NCI-H1694 (cell line): ENCODE measurements at regions not wholly inside any gene's neighbourhood (a gene's known extent, or its start where the extent isn't known, plus 50 kb on each side); places are given as distances from the start of the nearest gene placed in this dataset.
"Not testable (repeated sequence)": the region's sequence is repeated elsewhere in the genome, so short reads cannot be mapped to it uniquely, and the experiment has no call there.

Source experiments
- DNase-seq: peaks from one replicate; lab custom pipeline; 2025; lab: John Stamatoyannopoulos, UW

GRCh38 chr3:192968901-192969300 is 51.2 kb upstream of the MB21D2 start:
- not testable (repeated sequence) for DNase-seq

GRCh38 chr3:192980632-192981031 is 63.0 kb upstream of the MB21D2 start:
- no peak for DNase-seq

GRCh38 chr3:192986379-192986778 is 68.7 kb upstream of the MB21D2 start:
- no peak for DNase-seq

- no peak for DNase-seq
These were observed 73.7 kb upstream of the MB21D2 start for GRCh38 chr3:192991356-192991755.

- no peak for DNase-seq
These were observed 74.7 kb upstream of the MB21D2 start for GRCh38 chr3:192992361-192992760.

- no peak for DNase-seq
These were observed 75.8 kb upstream of the MB21D2 start for GRCh38 chr3:192993411-192993810.

- DNase-seq, result not testable (repeated sequence)
These were observed 83.5 kb upstream of the MB21D2 start for GRCh38 chr3:193001113-193001512.

GRCh38 chr3:193003624-193004023 is 86.0 kb upstream of the MB21D2 start:
- not testable (repeated sequence) for DNase-seq

- DNase-seq, result no peak
These were observed 91.0 kb upstream of the MB21D2 start for GRCh38 chr3:193008654-193009053.

- peak; percentile 53 for DNase-seq
These were observed 92.5 kb upstream of the MB21D2 start for GRCh38 chr3:193010191-193010590.

- no peak for DNase-seq
These were observed 94.3 kb upstream of the MB21D2 start for GRCh38 chr3:193011958-193012357.

GRCh38 chr3:193014902-193015301 is 97.2 kb upstream of the MB21D2 start:
- DNase-seq, result peak; percentile 42

GRCh38 chr3:193016437-193016901 is 98.8 kb upstream of the MB21D2 start:
- peak; percentile 8 for DNase-seq

GRCh38 chr3:193021506-193022010 is 103.9 kb upstream of the MB21D2 start:
- no peak for DNase-seq

GRCh38 chr3:193023218-193023617 is 105.6 kb upstream of the MB21D2 start:
- DNase-seq, result no peak

GRCh38 chr3:193028258-193028657 is 110.6 kb upstream of the MB21D2 start:
- no peak for DNase-seq

- no peak for DNase-seq
These were observed 112.1 kb upstream of the MB21D2 start for GRCh38 chr3:193029800-193030199.

GRCh38 chr3:193030276-193030675 is 112.6 kb upstream of the MB21D2 start:
- peak; percentile 12 for DNase-seq

GRCh38 chr3:193031911-193032310 is 114.3 kb upstream of the MB21D2 start:
- DNase-seq, result no peak

- no peak for DNase-seq
These were observed 115.6 kb upstream of the MB21D2 start for GRCh38 chr3:193033226-193033780.

- not testable (repeated sequence) for DNase-seq
These were observed 120.2 kb upstream of the MB21D2 start for GRCh38 chr3:193037828-193038227.

GRCh38 chr3:193039058-193039457 is 121.4 kb upstream of the MB21D2 start:
- no peak for DNase-seq

- DNase-seq, result peak; percentile 59
These were observed 123.4 kb upstream of the MB21D2 start for GRCh38 chr3:193040836-193041672.
